ENCODE measurements at regions not wholly inside any gene's neighbourhood (a gene's known extent, or its start where the extent isn't known, plus 50 kb on each side); places are given as distances from the start of the nearest gene placed in this dataset.

- CTCF ChIA-PET (ENCODE audit: partially characterized antibody): no interaction called here
- no peak overlapping the region for H3K27ac Mint-ChIP-seq
Observed at GRCh38 chr5:164680216-164680615, 1174.8 kb downstream of the MAT2B start.

GRCh38 chr5:164680812-164681520 is 1175.5 kb downstream of the MAT2B start:
- Histone ChIP-seq H3K27ac (ENCODE audit: low read depth, low read length) (no peak overlapping the region), H3K4me1 (ENCODE audit: insufficient read depth, low read length) (no peaks in the 10 kb centered on the region), H3K9me3 (ENCODE audit: control insufficient read depth in 1 of 2, low read length in 2 of 2) (no peaks in the 10 kb centered on the region), H3K27me3 (ENCODE audit: insufficient read depth, low read length) (no peaks in the 10 kb centered on the region), H3K36me3 (ENCODE audit: insufficient read depth, low read length) (no peaks in the 10 kb centered on the region), H3K4me3 (ENCODE audit: low read length in 2 of 2) (no peak overlapping the region)
- no peaks in the 10 kb centered on the region for H3K36me3 Mint-ChIP-seq
- POLR2A ChIA-PET (ENCODE audit: partially characterized antibody): no interaction called here
- no peaks in the 10 kb centered on the region for H3K4me1 Mint-ChIP-seq
- no peak overlapping the region for H3K27ac Mint-ChIP-seq
- intact Hi-C loops (cut with micrococcal nuclease): no loop called here
- H3K9me3 Mint-ChIP-seq: peaks cover 0 to 11% (median 3%) of the 10 kb centered on the region in 8 donors
- CTCF ChIA-PET (ENCODE audit: partially characterized antibody): no interaction called here
- no peaks in the 10 kb centered on the region for H3K27me3 Mint-ChIP-seq
- no peak overlapping the region for H3K4me3 Mint-ChIP-seq
- no peak for DNase-seq

More at GRCh38 chr5:164680216-164680615, 1174.8 kb downstream of the MAT2B start:
- no peaks in the 10 kb centered on the region for H3K36me3 ChIP-seq (ENCODE audit: insufficient read depth, low read length)
- H3K4me3 ChIP-seq (ENCODE audit: low read length in 2 of 2): no peak overlapping the region
- no peaks in the 10 kb centered on the region for H3K9me3 ChIP-seq (ENCODE audit: control insufficient read depth in 1 of 2, low read length in 2 of 2)
- H3K27me3 Mint-ChIP-seq: no peaks in the 10 kb centered on the region
- H3K9me3 Mint-ChIP-seq: peaks cover 0 to 11% (median 3%) of the 10 kb centered on the region in 8 donors
- H3K4me1 Mint-ChIP-seq: no peaks in the 10 kb centered on the region
- intact Hi-C loops (cut with micrococcal nuclease): no loop called here
- no peak overlapping the region for H3K27ac ChIP-seq (ENCODE audit: low read depth, low read length)
- POLR2A ChIA-PET (ENCODE audit: partially characterized antibody): no interaction called here
- DNase-seq: no peak
- no peaks in the 10 kb centered on the region for H3K27me3 ChIP-seq (ENCODE audit: insufficient read depth, low read length)
- H3K36me3 Mint-ChIP-seq: no peaks in the 10 kb centered on the region
- H3K4me1 ChIP-seq (ENCODE audit: insufficient read depth, low read length): no peaks in the 10 kb centered on the region
- no peak overlapping the region for H3K4me3 Mint-ChIP-seq

DNA sequence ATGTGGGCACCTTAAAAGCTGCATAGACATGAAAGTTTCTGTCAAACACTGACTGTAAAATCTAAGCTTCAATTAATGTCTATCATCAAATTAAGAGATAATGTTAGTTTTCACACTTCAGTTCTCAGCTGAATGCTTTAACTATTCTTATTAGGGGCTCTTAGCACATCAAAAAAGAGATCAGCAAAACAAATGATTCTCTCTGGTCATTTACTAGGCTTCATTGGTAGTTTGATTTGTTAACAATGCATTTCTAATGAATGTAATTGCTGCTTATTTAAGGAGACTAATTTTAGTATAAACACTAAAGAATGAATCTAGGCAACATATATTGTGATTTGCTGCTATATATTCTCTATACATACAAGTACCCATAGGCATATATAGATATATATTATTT is 1182.0 kb downstream of the MAT2B start:
- H3K27ac Mint-ChIP-seq: no peak overlapping the region
- CTCF ChIA-PET (ENCODE audit: partially characterized antibody): no interaction called here
- H3K36me3 Mint-ChIP-seq: no peaks in the 10 kb centered on the region
- no peaks in the 10 kb centered on the region for H3K27me3 Mint-ChIP-seq
- Histone ChIP-seq H3K36me3 (ENCODE audit: insufficient read depth, low read length) (no peaks in the 10 kb centered on the region), H3K9me3 (ENCODE audit: control insufficient read depth in 1 of 2, low read length in 2 of 2) (no peaks in the 10 kb centered on the region), H3K4me3 (ENCODE audit: low read length in 2 of 2) (no peak overlapping the region), H3K27ac (ENCODE audit: low read depth, low read length) (no peak overlapping the region), H3K4me1 (ENCODE audit: insufficient read depth, low read length) (no peaks in the 10 kb centered on the region), H3K27me3 (ENCODE audit: insufficient read depth, low read length) (no peaks in the 10 kb centered on the region)
- intact Hi-C loops (cut with micrococcal nuclease): no loop called here
- no peak overlapping the region for H3K4me3 Mint-ChIP-seq
- H3K4me1 Mint-ChIP-seq: no peaks in the 10 kb centered on the region
- peaks cover 0 to 8% (median 3%) of the 10 kb centered on the region in 8 donors for H3K9me3 Mint-ChIP-seq
- POLR2A ChIA-PET (ENCODE audit: partially characterized antibody): no interaction called here
- DNase-seq: no peak

- no peak overlapping the region for H3K27ac Mint-ChIP-seq
- ChIA-PET POLR2A (ENCODE audit: partially characterized antibody) (no interaction called here), CTCF (ENCODE audit: partially characterized antibody) (no interaction called here)
- intact Hi-C loops (cut with micrococcal nuclease): no loop called here
- Histone ChIP-seq H3K27ac (ENCODE audit: low read depth, low read length) (no peak overlapping the region), H3K36me3 (ENCODE audit: insufficient read depth, low read length) (no peaks in the 10 kb centered on the region), H3K27me3 (ENCODE audit: insufficient read depth, low read length) (no peaks in the 10 kb centered on the region), H3K4me3 (ENCODE audit: low read length in 2 of 2) (no peak overlapping the region), H3K9me3 (ENCODE audit: control insufficient read depth in 1 of 2, low read length in 2 of 2) (no peaks in the 10 kb centered on the region), H3K4me1 (ENCODE audit: insufficient read depth, low read length) (no peaks in the 10 kb centered on the region)
- no peaks in the 10 kb centered on the region for H3K27me3 Mint-ChIP-seq
- no peaks in the 10 kb centered on the region for H3K4me1 Mint-ChIP-seq
- DNase-seq: no peak
- no peak overlapping the region for H3K4me3 Mint-ChIP-seq
- H3K9me3 Mint-ChIP-seq: peaks cover 0 to 9% (median 2%) of the 10 kb centered on the region in 8 donors
- H3K36me3 Mint-ChIP-seq: no peaks in the 10 kb centered on the region
Observed at GRCh38 chr5:164688437-164688836, 1183.0 kb downstream of the MAT2B start.

DNA sequence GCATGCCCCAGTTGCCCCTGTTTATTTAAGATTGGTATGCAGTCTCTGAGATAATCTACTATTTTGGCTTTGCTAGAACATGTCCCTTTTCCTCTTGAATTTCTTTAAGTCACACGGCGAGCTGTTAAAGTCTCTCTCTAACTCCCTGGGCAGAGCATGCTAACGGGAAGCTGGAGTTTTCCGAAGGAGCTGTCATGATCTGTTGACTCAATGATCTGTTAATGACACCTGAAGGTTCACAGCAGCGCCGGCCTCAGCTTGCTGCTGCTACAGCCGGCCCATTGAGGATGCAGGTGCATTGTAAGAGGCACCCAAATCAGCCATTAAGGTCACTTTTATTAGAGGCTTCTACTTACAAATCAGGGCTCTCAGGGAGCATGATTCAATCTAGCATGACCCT is 1203.4 kb downstream of the MAT2B start:
- Mint-ChIP-seq H3K4me1 (no peaks in the 10 kb centered on the region), H3K36me3 (no peaks in the 10 kb centered on the region), H3K27ac (no peak overlapping the region), H3K27me3 (no peaks in the 10 kb centered on the region), H3K9me3 (peaks cover 0 to 11% (median 5%) of the 10 kb centered on the region in 8 donors), H3K4me3 (no peak overlapping the region)
- DNase-seq: no peak
- no peak overlapping the region for H3K4me3 ChIP-seq (ENCODE audit: low read length in 2 of 2)
- H3K36me3 ChIP-seq (ENCODE audit: insufficient read depth, low read length): no peaks in the 10 kb centered on the region
- no peaks in the 10 kb centered on the region for H3K4me1 ChIP-seq (ENCODE audit: insufficient read depth, low read length)
- H3K27ac ChIP-seq (ENCODE audit: low read depth, low read length): no peak overlapping the region
- no peaks in the 10 kb centered on the region for H3K9me3 ChIP-seq (ENCODE audit: control insufficient read depth in 1 of 2, low read length in 2 of 2)
- ChIA-PET CTCF (ENCODE audit: partially characterized antibody) (no interaction called here), POLR2A (ENCODE audit: partially characterized antibody) (no interaction called here)
- no peaks in the 10 kb centered on the region for H3K27me3 ChIP-seq (ENCODE audit: insufficient read depth, low read length)
- intact Hi-C loops (cut with micrococcal nuclease): no loop called here

DNA sequence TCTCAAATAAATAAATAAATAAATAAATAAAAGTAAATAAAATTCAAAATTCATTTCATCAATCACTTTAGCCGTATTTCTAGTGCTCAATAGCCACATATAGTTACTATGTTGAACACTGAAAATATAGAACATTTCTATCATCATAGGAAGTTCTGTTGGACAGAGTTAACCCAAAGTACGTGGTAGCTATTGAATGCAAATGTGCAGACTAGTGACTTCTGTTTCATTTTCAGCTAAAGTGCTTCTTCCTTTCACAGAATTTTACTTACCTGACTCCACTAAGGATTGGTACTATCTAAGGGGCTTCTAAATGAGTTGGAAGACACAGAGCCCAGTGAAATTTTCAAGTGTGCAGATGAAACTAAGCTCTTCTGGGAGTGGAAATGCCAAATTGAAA is 1208.3 kb downstream of the MAT2B start:
- Histone ChIP-seq H3K4me1 (ENCODE audit: insufficient read depth, low read length) (no peaks in the 10 kb centered on the region), H3K36me3 (ENCODE audit: insufficient read depth, low read length) (no peaks in the 10 kb centered on the region), H3K4me3 (ENCODE audit: low read length in 2 of 2) (no peak overlapping the region), H3K27me3 (ENCODE audit: insufficient read depth, low read length) (no peaks in the 10 kb centered on the region), H3K9me3 (ENCODE audit: control insufficient read depth in 1 of 2, low read length in 2 of 2) (no peaks in the 10 kb centered on the region), H3K27ac (ENCODE audit: low read depth, low read length) (no peak overlapping the region)
- intact Hi-C loops (cut with micrococcal nuclease): no loop called here
- peaks cover 0 to 15% (median 5%) of the 10 kb centered on the region in 8 donors for H3K9me3 Mint-ChIP-seq
- ChIA-PET CTCF (ENCODE audit: partially characterized antibody) (no interaction called here), POLR2A (ENCODE audit: partially characterized antibody) (no interaction called here)
- no peak for DNase-seq
- no peak overlapping the region for H3K27ac Mint-ChIP-seq
- no peaks in the 10 kb centered on the region for H3K36me3 Mint-ChIP-seq
- no peaks in the 10 kb centered on the region for H3K27me3 Mint-ChIP-seq
- no peak overlapping the region for H3K4me3 Mint-ChIP-seq
- no peaks in the 10 kb centered on the region for H3K4me1 Mint-ChIP-seq

- peaks cover 0 to 7% (median 3%) of the 10 kb centered on the region in 8 donors for H3K9me3 Mint-ChIP-seq
Observed at GRCh38 chr5:164721116-164721515, 1215.7 kb downstream of the MAT2B start.

DNA sequence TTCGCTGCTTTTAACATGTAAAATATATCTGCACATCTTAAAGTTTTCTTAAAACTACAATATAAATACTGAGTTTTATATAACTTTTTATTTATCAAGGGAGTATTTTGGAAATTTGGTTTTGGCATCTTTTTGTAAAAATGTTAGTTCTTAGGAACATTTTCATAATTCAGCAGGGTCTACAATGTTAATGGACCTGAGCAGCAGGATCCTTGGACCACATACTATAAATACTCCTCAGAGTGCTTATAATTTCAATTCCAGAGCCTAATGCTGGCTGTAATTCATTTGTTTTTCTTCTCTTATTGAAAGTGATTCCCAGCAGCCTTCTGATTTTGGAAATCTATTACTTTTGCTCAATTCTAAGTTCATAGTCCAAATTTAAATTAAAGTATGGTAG is 1216.2 kb downstream of the MAT2B start:
- Mint-ChIP-seq H3K27ac (no peak overlapping the region), H3K4me3 (no peak overlapping the region), H3K9me3 (peaks cover 0 to 7% (median 3%) of the 10 kb centered on the region in 8 donors), H3K4me1 (no peaks in the 10 kb centered on the region), H3K27me3 (no peaks in the 10 kb centered on the region), H3K36me3 (no peaks in the 10 kb centered on the region)
- intact Hi-C loops (cut with micrococcal nuclease): no loop called here
- Histone ChIP-seq H3K27ac (ENCODE audit: low read depth, low read length) (no peak overlapping the region), H3K4me3 (ENCODE audit: low read length in 2 of 2) (no peak overlapping the region), H3K36me3 (ENCODE audit: insufficient read depth, low read length) (no peaks in the 10 kb centered on the region), H3K4me1 (ENCODE audit: insufficient read depth, low read length) (no peaks in the 10 kb centered on the region), H3K27me3 (ENCODE audit: insufficient read depth, low read length) (no peaks in the 10 kb centered on the region), H3K9me3 (ENCODE audit: control insufficient read depth in 1 of 2, low read length in 2 of 2) (no peaks in the 10 kb centered on the region)
- ChIA-PET CTCF (ENCODE audit: partially characterized antibody) (no interaction called here), POLR2A (ENCODE audit: partially characterized antibody) (no interaction called here)
- DNase-seq: no peak

More at GRCh38 chr5:164721116-164721515, 1215.7 kb downstream of the MAT2B start:
- Mint-ChIP-seq H3K36me3 (no peaks in the 10 kb centered on the region), H3K4me1 (no peaks in the 10 kb centered on the region), H3K27me3 (no peaks in the 10 kb centered on the region), H3K27ac (no peak overlapping the region), H3K4me3 (no peak overlapping the region)
- ChIA-PET POLR2A (ENCODE audit: partially characterized antibody) (no interaction called here), CTCF (ENCODE audit: partially characterized antibody) (no interaction called here)
- DNase-seq: no peak
- Histone ChIP-seq H3K9me3 (ENCODE audit: control insufficient read depth in 1 of 2, low read length in 2 of 2) (no peaks in the 10 kb centered on the region), H3K27ac (ENCODE audit: low read depth, low read length) (no peak overlapping the region), H3K36me3 (ENCODE audit: insufficient read depth, low read length) (no peaks in the 10 kb centered on the region), H3K4me1 (ENCODE audit: insufficient read depth, low read length) (no peaks in the 10 kb centered on the region), H3K4me3 (ENCODE audit: low read length in 2 of 2) (no peak overlapping the region), H3K27me3 (ENCODE audit: insufficient read depth, low read length) (no peaks in the 10 kb centered on the region)
- intact Hi-C loops (cut with micrococcal nuclease): no loop called here

All from CD4-positive, alpha-beta memory T cell (primary cell).